Upper lobe of left lung (tissue), 6 donors: ENCODE measurements at regions not wholly inside any gene's neighbourhood (a gene's known extent, or its start where the extent isn't known, plus 50 kb on each side); places are given as distances from the start of the nearest gene placed in this dataset.

Source experiments
- ATAC-seq, 2 donors: fragments of 200-7000 bp; cut with Tn5 transposase; one replicate each; pipeline ENCODE4 v1.9.1; 2022; ENCODE audit warnings: mild to moderate bottlenecking in 2 of 2, moderate library complexity in 2 of 2; ENCODE audit not compliant: low FRiP score in 2 of 2
- DNase-seq, 2 donors: peaks; one replicate each; pipeline ENCODE4 v3.0.0-alpha.2; 2019 to 2020
- H3K27ac ChIP-seq, 4 donors: fragments of 200-600 bp; sonication (generic); one replicate each; pipeline ENCODE4 v1.5.1; 2016 to 2019
- H3K27me3 ChIP-seq, 4 donors: fragments of 200-600 bp; sonication (generic); one replicate each; pipeline ENCODE4 v1.5.1; 2017 to 2019
- H3K36me3 ChIP-seq, 4 donors: fragments of 200-600 bp; sonication (generic); one replicate each; pipeline ENCODE4 v1.5.1; 2016 to 2019
- H3K4me1 ChIP-seq, 4 donors: fragments of 200-600 bp; sonication (generic); one replicate each; pipeline ENCODE4 v1.5.1; 2018 to 2019
- H3K4me3 ChIP-seq, 4 donors: fragments of 200-600 bp; sonication (generic); one replicate each; pipeline ENCODE4 v1.5.1; 2017 to 2019; ENCODE audit warnings: mild to moderate bottlenecking in 2 of 4, moderate library complexity in 1 of 4
- H3K9me3 ChIP-seq, 4 donors: fragments of 200-600 bp; sonication (generic); one replicate each; pipeline ENCODE4 v1.5.1; 2018 to 2019
- CTCF ChIP-seq, 6 experiments: fragments of 450-650 bp in 4 of 6; fragments of 200-600 bp in 2 of 6; sonication (generic) in 2 of 6; IDR thresholded peaks; one replicate each; pipeline ENCODE4 v1.5.1; 2016 to 2019; ENCODE audit warnings: antibody characterized with exemption in 6 of 6
- EP300 ChIP-seq, 4 donors: sonication (generic); formaldehyde crosslinking; IDR thresholded peaks; one replicate each; pipeline ENCODE4 v1.5.1; 2017; ENCODE audit warnings: antibody characterized with exemption in 4 of 4, control low read depth in 2 of 4
- POLR2A ChIP-seq, 4 donors: fragments of 450-650 bp; IDR thresholded peaks; one replicate each; pipeline ENCODE4 v1.5.1; 2016 to 2017; ENCODE audit warnings: antibody characterized with exemption in 4 of 4, mild to moderate bottlenecking in 2 of 4
- POLR2AphosphoS5 ChIP-seq, 2 donors: sonication (generic); formaldehyde crosslinking; IDR thresholded peaks; one replicate each; pipeline ENCODE4 v1.5.1; 2017; ENCODE audit warnings: antibody characterized with exemption in 2 of 2
- WGBS, 2 donors: methylation state at CpG; one replicate each; pipeline ENCODE4 v1.1.5; 2017 to 2018; 5-methylcytosine and 5-hydroxymethylcytosine counted together
- donor health status: DM: no; HTN: no; CAD: no; lungs with moderate emphysema.
- donor health status: DM: no; HTN: yes; CAD: no; lungs with severe emphysema.

GRCh38 chr2:236876642-236877041 is 209.0 kb upstream of the COPS8 start:
- Histone ChIP-seq H3K27ac (peak overlapping the region in 1 of 4 donors; percentile 53), H3K27me3 (no peaks in the 10 kb centered on the region), H3K4me1 (peaks cover 9 to 27% (median 23%) of the 10 kb centered on the region in 4 donors), H3K9me3 (no peaks in the 10 kb centered on the region), H3K36me3 (no peaks in the 10 kb centered on the region), H3K4me3 (no peak overlapping the region)
- 65 to 66% methylated on average over 4 of the region's 4 CpGs for WGBS, 2 donors
- TF ChIP-seq POLR2AphosphoS5 (IDR thresholded peaks at IDR 0.05) (no peak), CTCF (IDR thresholded peaks at IDR 0.05) (no peak), EP300 (IDR thresholded peaks at IDR 0.05) (no peak), POLR2A (IDR thresholded peaks at IDR 0.05) (no peak)
- ATAC-seq (no peak), DNase-seq (no peak)

- ATAC-seq (no peak), DNase-seq (no peak)
- H3K4me1 ChIP-seq, result peaks cover 4 to 17% (median 16%) of the 10 kb centered on the region in 4 donors
- no peaks in the 10 kb centered on the region for H3K36me3 ChIP-seq
- 90 to 94% methylated on average over 2 of the region's 2 CpGs for whole genome bisulfite sequencing, 2 donors
- H3K27ac ChIP-seq, result no peak overlapping the region
- no peaks in the 10 kb centered on the region for H3K27me3 ChIP-seq
- TF ChIP-seq EP300 (IDR thresholded peaks at IDR 0.05) (no peak), POLR2AphosphoS5 (IDR thresholded peaks at IDR 0.05) (no peak), POLR2A (IDR thresholded peaks at IDR 0.05) (no peak), CTCF (IDR thresholded peaks at IDR 0.05) (no peak)
- H3K4me3 ChIP-seq, result no peak overlapping the region
- H3K9me3 ChIP-seq, result no peaks in the 10 kb centered on the region
Measured at GRCh38 chr2:236877972-236878371, 207.7 kb upstream of the COPS8 start.

- WGBS, 2 donors, result 61 to 69% methylated on average over 3 of the region's 3 CpGs
- Histone ChIP-seq H3K9me3 (no peaks in the 10 kb centered on the region), H3K27ac (no peak overlapping the region), H3K27me3 (no peaks in the 10 kb centered on the region), H3K4me1 (peaks cover 4 to 16% (median 13%) of the 10 kb centered on the region in 4 donors), H3K4me3 (no peak overlapping the region), H3K36me3 (no peaks in the 10 kb centered on the region)
- DNase-seq (no peak), ATAC-seq (no peak)
- TF ChIP-seq POLR2A (IDR thresholded peaks at IDR 0.05) (no peak), CTCF (IDR thresholded peaks at IDR 0.05) (no peak), EP300 (IDR thresholded peaks at IDR 0.05) (no peak), POLR2AphosphoS5 (IDR thresholded peaks at IDR 0.05) (no peak)
Measured at GRCh38 chr2:236879416-236879963, 206.2 kb upstream of the COPS8 start.

GRCh38 chr2:236882074-236882473 is 203.6 kb upstream of the COPS8 start:
- H3K4me1 ChIP-seq, result peaks cover 0 to 4% (median 0%) of the 10 kb centered on the region in 4 donors
- no peaks in the 10 kb centered on the region for H3K27me3 ChIP-seq
- no peak for ATAC-seq
- no peak for DNase-seq
- no peak overlapping the region for H3K27ac ChIP-seq
- H3K36me3 ChIP-seq, result no peaks in the 10 kb centered on the region
- no peaks in the 10 kb centered on the region for H3K9me3 ChIP-seq
- H3K4me3 ChIP-seq, result no peak overlapping the region
- TF ChIP-seq CTCF (IDR thresholded peaks at IDR 0.05) (no peak), POLR2A (IDR thresholded peaks at IDR 0.05) (no peak), POLR2AphosphoS5 (IDR thresholded peaks at IDR 0.05) (no peak), EP300 (IDR thresholded peaks at IDR 0.05) (no peak)
- WGBS, 2 donors, result 76 to 97% methylated on average over 2 of the region's 2 CpGs

GRCh38 chr2:236882930-236883329 is 202.8 kb upstream of the COPS8 start:
- Histone ChIP-seq H3K36me3 (no peaks in the 10 kb centered on the region), H3K4me3 (no peak overlapping the region), H3K27ac (no peak overlapping the region), H3K9me3 (no peaks in the 10 kb centered on the region), H3K27me3 (no peaks in the 10 kb centered on the region), H3K4me1 (peaks cover 5 to 9% (median 5%) of the 10 kb centered on the region in 4 donors)
- no peak for ATAC-seq
- no peak for TF ChIP-seq EP300 (IDR thresholded peaks at IDR 0.05)
- TF ChIP-seq POLR2A (IDR thresholded peaks at IDR 0.05), result no peak
- TF ChIP-seq CTCF (IDR thresholded peaks at IDR 0.05), result no peak
- no peak for TF ChIP-seq POLR2AphosphoS5 (IDR thresholded peaks at IDR 0.05)
- WGBS, 2 donors, result 83 to 90% methylated on average over 7 of the region's 7 CpGs
- DNase-seq, result no peak
